GM18517 (cell line): ENCODE measurements at regions not wholly inside any gene's neighbourhood (a gene's known extent, or its start where the extent isn't known, plus 50 kb on each side); places are given as distances from the start of the nearest gene placed in this dataset.
"Not testable (repeated sequence)": the region's sequence is repeated elsewhere in the genome, so short reads cannot be mapped to it uniquely, and the experiment has no call there.

Experiments used
- ATAC-seq: cut with Tn5 transposase; IDR thresholded peaks from one replicate; pipeline ENCODE4 v1.9.1; 2021; ENCODE audit warnings: mild to moderate bottlenecking, moderate library complexity; ENCODE audit not compliant: unreplicated experiment

- no peak for ATAC-seq
Measured at GRCh38 chr1:182229921-182230491, 161.6 kb downstream of the GLUL start.

- no peak for ATAC-seq
Measured at GRCh38 chr1:182229451-182229850, 162.1 kb downstream of the GLUL start.

DNA sequence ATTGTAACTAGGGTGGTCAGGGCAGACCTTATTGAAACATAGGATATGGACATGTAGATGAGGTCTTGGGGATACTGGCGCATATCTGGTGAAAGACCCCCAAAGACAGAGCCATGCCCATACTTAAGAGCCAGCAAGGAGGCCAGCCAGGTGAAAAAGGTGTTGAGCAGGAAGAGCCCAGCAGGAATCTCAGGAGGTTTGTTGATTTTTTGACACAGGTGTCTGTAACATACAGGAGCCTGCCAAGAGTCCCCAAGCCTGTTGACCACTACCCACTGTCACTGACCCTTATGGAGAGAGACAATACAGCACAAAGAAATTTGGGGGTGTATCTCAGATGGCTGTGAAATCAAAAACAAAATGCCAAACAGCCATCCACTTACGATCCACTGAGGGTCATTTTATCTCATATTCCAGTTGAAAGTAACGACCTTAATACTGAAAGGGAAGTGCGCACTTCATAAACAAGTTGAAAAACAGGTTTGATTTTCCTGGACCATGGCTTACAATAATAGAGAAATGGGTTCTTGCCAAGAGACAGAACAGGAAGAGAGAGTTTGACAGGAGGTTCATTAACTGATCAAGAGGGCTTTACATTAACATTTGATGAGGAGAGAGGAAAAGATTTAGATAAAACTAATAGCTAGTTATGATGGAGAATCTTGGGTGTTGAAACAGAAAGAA lies 163.6 kb downstream of the GLUL start:
- no peak for ATAC-seq

GRCh38 chr1:182226618-182227017 lies 165.0 kb downstream of the GLUL start:
- no peak for ATAC-seq

DNA sequence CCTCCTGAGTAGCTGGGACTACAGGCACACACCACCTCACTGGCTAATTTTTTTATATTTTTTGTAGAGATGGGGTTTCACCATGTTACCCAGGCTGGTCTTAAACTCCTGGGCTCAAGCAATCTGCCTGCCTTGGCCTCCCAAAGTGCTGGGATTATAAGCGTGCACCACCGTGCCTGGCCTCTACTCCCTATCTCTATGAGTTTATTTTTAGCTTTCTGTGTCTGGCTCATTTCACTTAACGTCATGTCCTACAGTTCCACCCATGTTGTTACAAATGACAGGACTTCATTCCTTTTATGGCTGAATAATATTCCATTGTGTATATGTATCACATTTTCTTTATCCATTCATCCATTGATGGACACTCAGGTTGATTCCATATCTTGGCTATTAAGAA lies 164.2 kb upstream of the ZNF648 start:
- ATAC-seq: not testable (repeated sequence)

DNA sequence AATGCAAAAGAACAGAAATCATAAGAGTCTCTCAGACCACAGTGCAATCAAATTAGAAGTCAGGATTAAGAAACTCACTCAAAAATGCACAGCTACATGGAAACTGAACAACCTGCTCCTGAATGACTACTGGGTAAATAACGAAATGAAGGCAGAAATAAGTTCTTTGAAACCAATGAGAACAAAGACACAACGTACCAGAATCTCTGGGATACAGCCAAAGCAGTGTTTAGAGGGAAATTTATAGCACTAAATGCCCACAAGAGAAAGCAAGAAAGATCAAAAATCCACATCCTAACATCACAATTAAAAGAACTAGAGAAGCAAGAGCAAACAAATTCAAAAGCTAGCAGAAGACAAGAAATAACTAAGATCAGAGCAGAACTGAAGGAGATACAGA lies 160.5 kb upstream of the ZNF648 start:
- not testable (repeated sequence) for ATAC-seq

DNA sequence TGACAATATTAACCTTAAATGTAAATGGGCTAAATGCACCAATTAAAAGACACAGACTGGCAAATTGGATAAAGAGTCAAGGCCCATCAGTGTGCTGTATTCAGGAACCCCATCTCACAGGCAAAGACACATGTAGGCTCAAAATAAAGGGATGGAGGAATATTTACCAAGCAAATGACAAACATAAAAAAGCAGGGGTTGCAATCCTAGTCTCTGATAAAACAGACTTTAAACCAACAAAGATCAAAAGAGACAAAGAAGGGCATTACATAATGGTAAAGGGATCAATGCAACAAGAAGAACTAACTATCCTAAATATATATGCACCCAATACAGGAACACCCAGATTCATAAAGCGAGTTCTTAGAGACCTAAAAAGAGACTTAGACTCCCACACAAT lies 159.9 kb upstream of the ZNF648 start:
- ATAC-seq: not testable (repeated sequence)

- ATAC-seq: no peak
Measured at GRCh38 chr1:182217967-182218366, 156.5 kb upstream of the ZNF648 start.

GRCh38 chr1:182217071-182217470 lies 155.6 kb upstream of the ZNF648 start:
- no peak for ATAC-seq

- ATAC-seq: no peak
Measured at GRCh38 chr1:182215764-182216163, 154.3 kb upstream of the ZNF648 start.

GRCh38 chr1:182213163-182213562 lies 151.7 kb upstream of the ZNF648 start:
- no peak for ATAC-seq

GRCh38 chr1:182211386-182211785 lies 149.9 kb upstream of the ZNF648 start:
- no peak for ATAC-seq

- no peak for ATAC-seq
Measured at GRCh38 chr1:182210417-182210816, 148.9 kb upstream of the ZNF648 start.

- ATAC-seq: no peak
Measured at GRCh38 chr1:182207300-182207699, 145.8 kb upstream of the ZNF648 start.

DNA sequence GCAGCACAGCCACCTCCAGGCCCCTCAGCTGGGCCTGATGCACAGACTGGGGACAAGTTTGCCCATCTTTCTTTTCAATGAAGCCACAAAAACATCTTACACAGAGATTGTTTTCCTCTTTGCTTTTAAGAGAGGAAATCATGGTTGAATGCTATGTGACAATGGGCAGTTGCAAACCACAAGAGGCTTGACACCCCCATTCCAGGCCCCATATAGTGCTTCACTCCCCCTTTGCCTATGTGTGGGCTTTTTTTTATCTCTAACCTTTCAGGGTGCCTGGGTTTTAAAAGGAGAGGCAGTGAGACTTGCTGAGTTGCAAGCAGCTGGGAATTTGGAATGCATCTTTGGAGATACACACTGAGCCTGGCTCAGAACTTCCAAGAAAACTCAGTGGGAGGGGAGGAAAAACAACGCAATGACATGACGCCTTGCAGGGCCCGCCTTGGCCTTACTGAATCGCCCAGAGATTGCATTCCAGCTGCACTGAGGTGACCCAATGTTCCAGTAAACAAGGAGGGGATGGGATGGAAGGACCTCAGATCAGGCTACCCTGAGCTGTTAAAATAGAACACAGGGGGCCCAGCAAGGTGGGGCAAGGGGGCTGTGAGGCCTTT lies 145.2 kb upstream of the ZNF648 start:
- ATAC-seq: no peak

- no peak for ATAC-seq
Measured at GRCh38 chr1:182205351-182206022, 144.0 kb upstream of the ZNF648 start.

DNA sequence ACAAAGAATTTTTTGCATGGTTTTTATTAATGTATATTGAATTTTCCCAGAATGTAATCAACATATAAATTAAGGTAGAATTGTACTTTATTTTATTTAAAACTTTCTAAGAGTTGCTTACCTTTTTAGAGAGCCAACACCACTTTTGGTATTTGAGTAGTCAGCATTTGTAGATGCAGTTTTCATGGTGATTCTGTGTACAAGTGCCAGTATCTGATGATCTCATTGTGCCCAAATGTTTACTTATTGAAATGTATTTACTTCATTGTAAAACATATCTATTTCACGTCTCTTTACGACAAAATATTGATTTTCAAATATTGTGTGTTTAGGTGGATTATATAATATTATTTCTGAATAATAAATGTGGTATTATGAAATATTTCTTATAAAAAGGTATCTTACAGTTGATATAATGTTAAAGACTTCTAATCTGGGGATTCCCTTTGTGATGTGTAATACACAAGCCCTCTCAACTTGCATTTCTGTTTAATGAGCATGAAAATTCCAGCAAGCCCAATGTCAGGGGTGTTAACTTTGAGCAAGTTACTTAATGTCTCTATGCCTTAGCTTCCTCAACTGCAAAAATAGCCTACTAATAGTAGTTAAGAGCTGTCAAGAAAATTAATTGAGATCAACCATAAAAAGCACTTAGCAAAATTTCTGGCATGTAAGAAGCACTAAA lies 141.8 kb upstream of the ZNF648 start:
- ATAC-seq: no peak

- not testable (repeated sequence) for ATAC-seq
Measured at GRCh38 chr1:182201490-182201889, 140.0 kb upstream of the ZNF648 start.

DNA sequence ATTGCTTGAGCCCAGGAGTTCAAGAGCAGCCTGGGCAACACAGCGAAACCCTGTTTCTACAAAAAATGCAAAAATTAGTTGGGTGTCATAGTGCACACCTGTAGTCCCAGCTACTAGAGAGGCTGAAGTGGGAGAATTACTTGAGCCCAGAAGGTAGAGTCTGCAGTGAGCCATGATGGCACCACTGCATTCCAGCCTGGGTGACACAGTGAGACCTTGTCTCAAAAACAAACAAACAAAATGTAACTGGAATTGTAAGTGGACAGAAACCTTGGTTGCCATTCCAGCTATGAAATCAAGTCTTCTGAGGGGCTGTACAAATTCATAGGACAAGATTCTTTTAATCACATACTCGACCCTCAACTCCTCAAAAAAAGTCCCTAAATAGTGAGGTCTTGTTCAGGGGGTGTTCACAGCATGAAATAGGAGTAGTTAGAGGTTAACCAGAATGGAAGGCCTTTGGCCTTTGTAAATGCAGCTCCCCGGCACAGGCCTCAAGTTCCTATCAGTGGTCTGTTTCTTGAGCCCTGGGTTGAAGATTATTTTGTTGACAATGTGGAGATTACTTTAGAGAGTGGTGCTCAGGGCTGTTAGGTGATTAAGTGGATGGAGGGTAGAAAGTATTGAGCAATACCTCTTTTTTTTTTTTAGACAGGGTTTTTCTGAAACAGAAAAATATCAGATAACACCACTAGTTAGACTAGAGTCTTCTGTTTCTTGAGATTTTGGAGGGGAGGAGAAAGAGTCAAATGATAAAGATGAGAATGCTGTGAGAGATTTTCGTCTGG lies 138.7 kb upstream of the ZNF648 start:
- no peak for ATAC-seq

- no peak for ATAC-seq
Measured at GRCh38 chr1:182198006-182198605, 136.6 kb upstream of the ZNF648 start.
